Mesenchymal stem cell (in vitro differentiated cells and primary cell): ENCODE measurements at regions not wholly inside any gene's neighbourhood (a gene's known extent, or its start where the extent isn't known, plus 50 kb on each side); places are given as distances from the start of the nearest gene placed in this dataset.

ENCODE experiments used
- DNase-seq: peaks from one replicate; pipeline ENCODE4 v3.0.0-alpha.2; 2013
- H2AFZ ChIP-seq: one replicate; pipeline ENCODE4 v1.6.1; 2013; ENCODE audit warnings: low read depth, mild to moderate bottlenecking, control low read depth, inconsistent platforms, low read length, moderate library complexity
- H2AK5ac ChIP-seq: 2 replicates; pipeline ENCODE4 v1.6.1; 2013; ENCODE audit warnings: low read length, moderate library complexity, mild to moderate bottlenecking, inconsistent platforms; ENCODE audit not compliant: severe bottlenecking
- H2BK120ac ChIP-seq: one replicate; pipeline ENCODE4 v1.6.1; 2013; ENCODE audit warnings: low read depth, mild to moderate bottlenecking, inconsistent platforms, low read length, moderate library complexity
- H2BK12ac ChIP-seq, 2 experiments: one replicate each; pipeline ENCODE4 v1.6.1; 2013; ENCODE audit warnings: inconsistent platforms in 2 of 2, low read length in 2 of 2, mild to moderate bottlenecking in 2 of 2, moderate library complexity in 2 of 2, control low read depth in 1 of 2
- H2BK15ac ChIP-seq: one replicate; pipeline ENCODE4 v1.6.1; 2013; ENCODE audit warnings: mild to moderate bottlenecking, low read depth, inconsistent platforms; ENCODE audit not compliant: poor library complexity, severe bottlenecking
- H2BK5ac ChIP-seq: 2 replicates; pipeline ENCODE4 v1.6.1; 2013; ENCODE audit warnings: low read depth, mild to moderate bottlenecking, low read length, control low read depth, inconsistent platforms; ENCODE audit not compliant: poor library complexity, severe bottlenecking
- H3K14ac ChIP-seq, 2 experiments: one replicate each; pipeline ENCODE4 v1.6.1; 2013; ENCODE audit warnings: inconsistent platforms in 2 of 2, low read length in 2 of 2, control low read depth in 1 of 2, mild to moderate bottlenecking in 1 of 2, moderate library complexity in 1 of 2
- H3K18ac ChIP-seq, 2 experiments: one replicate each; pipeline ENCODE4 v1.6.1; 2013; ENCODE audit warnings: inconsistent platforms in 2 of 2, low read length in 2 of 2, control low read depth in 1 of 2, low read depth in 1 of 2, mild to moderate bottlenecking in 1 of 2
- H3K23ac ChIP-seq, 2 experiments: one replicate each; pipeline ENCODE4 v1.6.1; 2013; ENCODE audit warnings: inconsistent platforms in 2 of 2, low read length in 2 of 2, mild to moderate bottlenecking in 2 of 2, moderate library complexity in 2 of 2, control low read depth in 1 of 2
- H3K27ac ChIP-seq: 2 replicates; pipeline ENCODE4 v1.5.1; 2013; ENCODE audit warnings: mild to moderate bottlenecking, moderate library complexity, low read length, control low read depth, inconsistent platforms; ENCODE audit not compliant: poor library complexity, severe bottlenecking
- H3K27me3 ChIP-seq, 2 experiments: 2 replicates each; pipeline versions ENCODE4 v1.6.1 to v1.7.0; 2013; ENCODE audit warnings: low read length in 2 of 2, mild to moderate bottlenecking in 2 of 2, moderate library complexity in 2 of 2, control low read depth in 1 of 2, inconsistent platforms in 1 of 2; ENCODE audit not compliant: control insufficient read depth in 1 of 2, insufficient read depth in 1 of 2
- H3K36me3 ChIP-seq, 2 experiments: 2 replicates each; pipeline versions ENCODE4 v1.6.1 to v1.7.0; 2013; ENCODE audit warnings: low read length in 2 of 2, control low read depth in 1 of 2, inconsistent platforms in 1 of 2, low read depth in 1 of 2, mild to moderate bottlenecking in 1 of 2; ENCODE audit not compliant: insufficient read depth in 2 of 2, control insufficient read depth in 1 of 2
- H3K4ac ChIP-seq, 2 experiments: one replicate each; pipeline ENCODE4 v1.6.1; 2013; ENCODE audit warnings: inconsistent platforms in 2 of 2, low read length in 2 of 2, mild to moderate bottlenecking in 2 of 2, moderate library complexity in 2 of 2, control low read depth in 1 of 2, low read depth in 1 of 2
- H3K4me1 ChIP-seq: 2 replicates; pipeline ENCODE4 v1.6.1; 2013; ENCODE audit warnings: low read depth, low read length, control low read depth; ENCODE audit not compliant: control insufficient read depth, insufficient read depth
- H3K4me2 ChIP-seq: 2 replicates; pipeline ENCODE4 v1.6.1; 2013; ENCODE audit warnings: low read length, mild to moderate bottlenecking, inconsistent platforms; ENCODE audit not compliant: poor library complexity, severe bottlenecking
- H3K4me3 ChIP-seq, 2 experiments: 2 replicates each; pipeline versions ENCODE4 v1.5.1 to v1.7.0; 2013; ENCODE audit warnings: low read length in 2 of 2, mild to moderate bottlenecking in 2 of 2, control low read depth in 1 of 2, low read depth in 1 of 2; ENCODE audit not compliant: insufficient read depth in 1 of 2
- H3K79me1 ChIP-seq: replicated peaks from 2 replicates; pipeline ENCODE4 v1.6.1; 2013; ENCODE audit warnings: mild to moderate bottlenecking, control low read depth, low read length, inconsistent platforms; ENCODE audit not compliant: poor library complexity, severe bottlenecking
- H3K9ac ChIP-seq: 2 replicates; pipeline ENCODE4 v1.7.0; 2013; ENCODE audit warnings: mild to moderate bottlenecking, low read length, moderate library complexity
- H3K9me3 ChIP-seq: 2 replicates; pipeline ENCODE4 v1.7.0; 2013; ENCODE audit warnings: mild to moderate bottlenecking, low read length; ENCODE audit not compliant: control insufficient read depth
- H4K8ac ChIP-seq: one replicate; pipeline ENCODE4 v1.6.1; 2013; ENCODE audit warnings: inconsistent platforms, mild to moderate bottlenecking, low read length, moderate library complexity
- H4K91ac ChIP-seq: one replicate; pipeline ENCODE4 v1.6.1; 2013; ENCODE audit warnings: mild to moderate bottlenecking, low read length, inconsistent platforms
- WGBS: methylation state at CpG from one replicate; pipeline ENCODE4 v1.1.7; 2013; ENCODE audit warnings: mixed read lengths; 5-methylcytosine and 5-hydroxymethylcytosine counted together

- H3K9ac ChIP-seq, result no peak overlapping the region
- H2BK12ac ChIP-seq, result no peak overlapping the region
- H3K36me3 ChIP-seq, result no peaks in the 10 kb centered on the region
- H3K4me1 ChIP-seq, result no peaks in the 10 kb centered on the region
- H3K79me1 ChIP-seq, result no peaks in the 10 kb centered on the region
- H2BK5ac ChIP-seq, result no peak overlapping the region
- 80% methylated on average over 7 of the region's 9 CpGs for WGBS
- no peak overlapping the region for H2AK5ac ChIP-seq
- no peak overlapping the region for H3K23ac ChIP-seq
- H3K4me2 ChIP-seq, result no peak overlapping the region
- no peak overlapping the region for H4K91ac ChIP-seq
- no peak overlapping the region for H2AFZ ChIP-seq
- no peaks in the 10 kb centered on the region for H3K27me3 ChIP-seq
- no peak overlapping the region for H4K8ac ChIP-seq
- H2BK120ac ChIP-seq, result no peak overlapping the region
- H3K18ac ChIP-seq, result peak overlapping the region in 1 of 2 experiments; percentile 41
- no peak for DNase-seq
- no peak overlapping the region for H3K14ac ChIP-seq
- no peak overlapping the region for H3K4ac ChIP-seq
- no peak overlapping the region for H2BK15ac ChIP-seq
- H3K9me3 ChIP-seq, result no peaks in the 10 kb centered on the region
- H3K27ac ChIP-seq, result no peak overlapping the region
- H3K4me3 ChIP-seq, result no peak overlapping the region
These were observed 410.3 kb upstream of the TBX3 start for GRCh38 chr12:115094163-115094816.

GRCh38 chr12:115093261-115093660, 409.3 kb upstream of the TBX3 start:
- H3K9me3 ChIP-seq, result no peaks in the 10 kb centered on the region
- H4K8ac ChIP-seq, result no peak overlapping the region
- no peak overlapping the region for H3K18ac ChIP-seq
- H2BK12ac ChIP-seq, result no peak overlapping the region
- H3K9ac ChIP-seq, result no peak overlapping the region
- WGBS, result 100% methylated on average over 1 of the region's 1 CpG
- no peak overlapping the region for H2BK15ac ChIP-seq
- H3K36me3 ChIP-seq, result no peaks in the 10 kb centered on the region
- no peak overlapping the region for H3K4me2 ChIP-seq
- DNase-seq, result no peak
- no peaks in the 10 kb centered on the region for H3K79me1 ChIP-seq
- no peak overlapping the region for H2BK5ac ChIP-seq
- H3K4ac ChIP-seq, result no peak overlapping the region
- H4K91ac ChIP-seq, result no peak overlapping the region
- no peaks in the 10 kb centered on the region for H3K27me3 ChIP-seq
- H2AK5ac ChIP-seq, result no peak overlapping the region
- H3K4me1 ChIP-seq, result no peaks in the 10 kb centered on the region
- no peak overlapping the region for H2BK120ac ChIP-seq
- no peak overlapping the region for H3K27ac ChIP-seq
- no peak overlapping the region for H3K4me3 ChIP-seq
- no peak overlapping the region for H3K14ac ChIP-seq
- no peak overlapping the region for H2AFZ ChIP-seq
- no peak overlapping the region for H3K23ac ChIP-seq

GRCh38 chr12:115090783-115091182, 406.8 kb upstream of the TBX3 start:
- Histone ChIP-seq H3K4me1 (no peaks in the 10 kb centered on the region), H3K79me1 (no peaks in the 10 kb centered on the region), H4K8ac (no peak overlapping the region), H3K18ac (peak overlapping the region in 1 of 2 experiments; percentile 18), H4K91ac (no peak overlapping the region), H2BK12ac (no peak overlapping the region), H2BK120ac (no peak overlapping the region), H3K36me3 (no peaks in the 10 kb centered on the region), H2AK5ac (no peak overlapping the region), H3K27ac (no peak overlapping the region), H3K23ac (no peak overlapping the region), H3K4ac (no peak overlapping the region), H3K9ac (no peak overlapping the region), H3K27me3 (no peaks in the 10 kb centered on the region), H3K4me3 (no peak overlapping the region), H2BK5ac (no peak overlapping the region), H3K14ac (no peak overlapping the region), H2AFZ (no peak overlapping the region), H3K4me2 (no peak overlapping the region), H3K9me3 (no peaks in the 10 kb centered on the region), H2BK15ac (no peak overlapping the region)
- no peak for DNase-seq
- 86% methylated on average over 4 of the region's 4 CpGs for WGBS

GRCh38 chr12:115088995-115089841, 405.2 kb upstream of the TBX3 start:
- no peak overlapping the region for H2BK15ac ChIP-seq
- no peak overlapping the region for H2BK120ac ChIP-seq
- H2BK12ac ChIP-seq, result no peak overlapping the region
- H3K27me3 ChIP-seq, result no peaks in the 10 kb centered on the region
- peak overlapping the region in 1 of 2 experiments; percentile 5 for H3K14ac ChIP-seq
- no peak for DNase-seq
- no peak overlapping the region for H4K91ac ChIP-seq
- H3K23ac ChIP-seq, result no peak overlapping the region
- H3K27ac ChIP-seq, result no peak overlapping the region
- no peak overlapping the region for H3K9ac ChIP-seq
- no peaks in the 10 kb centered on the region for H3K79me1 ChIP-seq
- H2BK5ac ChIP-seq, result no peak overlapping the region
- H3K9me3 ChIP-seq, result no peaks in the 10 kb centered on the region
- H3K18ac ChIP-seq, result no peak overlapping the region
- H3K36me3 ChIP-seq, result no peaks in the 10 kb centered on the region
- 60% methylated on average over 13 of the region's 13 CpGs for whole genome bisulfite sequencing
- H3K4me1 ChIP-seq, result no peaks in the 10 kb centered on the region
- H2AFZ ChIP-seq, result no peak overlapping the region
- peak overlapping the region; percentile 16 for H4K8ac ChIP-seq
- H3K4me3 ChIP-seq, result no peak overlapping the region
- no peak overlapping the region for H3K4ac ChIP-seq
- no peak overlapping the region for H2AK5ac ChIP-seq
- no peak overlapping the region for H3K4me2 ChIP-seq
